Peyer's patch (tissue), 4 donors: ENCODE measurements at regions not wholly inside any gene's neighbourhood (a gene's known extent, or its start where the extent isn't known, plus 50 kb on each side); places are given as distances from the start of the nearest gene placed in this dataset.

Experiments
- CTCF ChIP-seq, 6 experiments: fragments of 450-650 bp in 4 of 6; fragments of 200-600 bp in 2 of 6; sonication (generic) in 1 of 6; IDR thresholded peaks; one replicate each; pipeline ENCODE4 v1.5.1; 2017 to 2019; ENCODE audit warnings: antibody characterized with exemption in 6 of 6, mild to moderate bottlenecking in 3 of 6, moderate library complexity in 1 of 6
- POLR2A ChIP-seq, 2 donors: fragments of 450-650 bp; IDR thresholded peaks; one replicate each; pipeline ENCODE4 v1.5.1; 2017; ENCODE audit warnings: antibody characterized with exemption in 2 of 2, mild to moderate bottlenecking in 2 of 2, moderate library complexity in 2 of 2

DNA sequence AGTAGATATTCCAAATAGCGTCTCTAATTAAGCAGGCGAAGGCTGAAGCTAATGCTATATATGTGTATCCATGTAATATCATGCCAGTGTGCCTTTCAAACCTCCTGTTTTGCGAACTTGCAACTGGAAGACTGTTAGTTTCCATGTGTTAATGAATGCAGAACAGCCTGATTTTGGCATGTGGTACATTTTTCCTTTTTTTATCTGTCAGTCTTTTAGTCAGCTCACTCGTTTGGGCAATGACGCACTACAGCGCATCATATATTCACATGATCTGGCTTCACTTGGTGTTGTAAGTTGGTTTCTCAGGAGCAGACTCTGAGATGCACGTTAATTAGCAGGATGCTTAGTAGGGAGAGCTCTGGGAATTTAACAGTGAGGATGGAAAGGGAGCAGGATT lies 210.4 kb upstream of the CA10 start:
- TF ChIP-seq CTCF (IDR thresholded peaks at IDR 0.05): no peak
- TF ChIP-seq POLR2A (IDR thresholded peaks at IDR 0.05): no peak
